ENCODE measurements at regions not wholly inside any gene's neighbourhood (a gene's known extent, or its start where the extent isn't known, plus 50 kb on each side); places are given as distances from the start of the nearest gene placed in this dataset.

DNA sequence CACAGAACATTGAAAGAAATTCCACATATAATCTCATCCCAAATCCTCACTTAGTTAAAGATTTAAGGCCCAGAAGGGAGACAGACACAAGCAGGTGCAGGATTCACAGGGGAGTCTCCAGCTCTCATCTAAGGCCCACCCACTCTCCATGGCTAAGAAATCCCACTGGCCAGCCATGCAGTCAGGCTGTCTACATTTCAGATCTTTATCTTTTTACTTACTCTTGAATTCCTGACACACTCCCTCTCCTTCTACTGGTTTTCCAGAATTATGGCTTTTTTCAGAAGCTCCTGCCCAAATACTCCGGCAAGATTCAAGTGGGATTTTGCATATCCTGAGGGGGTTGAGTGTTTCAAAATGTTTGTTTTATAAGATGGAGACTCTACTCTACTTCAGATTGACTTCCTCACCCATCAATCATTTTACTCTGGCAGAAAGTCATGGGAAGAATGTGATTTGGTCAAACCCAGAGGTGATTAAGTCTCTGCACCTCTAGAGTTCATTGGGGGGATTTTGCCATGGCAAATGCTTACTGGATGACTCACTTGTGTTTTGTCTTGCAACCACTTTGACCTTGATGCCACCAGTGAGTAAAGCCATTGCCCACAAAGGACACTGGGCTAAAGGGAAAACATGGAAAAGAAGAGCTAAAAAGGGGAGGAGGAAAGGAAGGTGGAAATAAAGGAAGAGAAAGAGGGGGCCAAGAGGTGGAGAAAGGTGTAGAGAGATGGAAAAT is 688.8 kb upstream of the SALL1 start:
- TF ChIP-seq RARB (CRISPR knock-in tag; IDR thresholded peaks at IDR 0.05) (no peak), ISL1 (CRISPR knock-in tag; IDR thresholded peaks at IDR 0.05) (no peak), CSDC2 (CRISPR knock-in tag; IDR thresholded peaks at IDR 0.05) (no peak)
- no peak for ATAC-seq

DNA sequence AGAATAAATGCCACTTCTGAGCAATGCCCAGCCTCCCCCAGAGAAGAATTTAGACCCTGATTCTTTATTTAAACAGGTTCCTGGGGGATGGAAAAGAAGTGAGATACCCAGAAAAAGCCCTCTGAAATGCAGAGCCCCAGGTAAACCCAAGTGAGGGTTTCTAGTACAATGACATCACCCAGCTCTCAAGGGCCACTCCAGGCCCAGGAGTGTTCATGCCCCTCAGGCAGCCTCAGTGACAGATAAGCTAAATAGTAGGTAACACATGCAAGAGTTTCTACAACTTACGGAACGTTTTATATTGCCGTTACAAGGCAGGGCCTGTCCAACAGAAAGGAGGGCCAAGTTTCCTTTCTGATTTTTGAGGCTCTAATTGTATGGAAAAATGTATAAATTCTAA is 683.7 kb upstream of the SALL1 start:
- TF ChIP-seq TCF4 (CRISPR knock-in tag; IDR thresholded peaks at IDR 0.05; ENCODE audit: borderline replicate concordance), result no peak
- TF ChIP-seq, protein P1, sequence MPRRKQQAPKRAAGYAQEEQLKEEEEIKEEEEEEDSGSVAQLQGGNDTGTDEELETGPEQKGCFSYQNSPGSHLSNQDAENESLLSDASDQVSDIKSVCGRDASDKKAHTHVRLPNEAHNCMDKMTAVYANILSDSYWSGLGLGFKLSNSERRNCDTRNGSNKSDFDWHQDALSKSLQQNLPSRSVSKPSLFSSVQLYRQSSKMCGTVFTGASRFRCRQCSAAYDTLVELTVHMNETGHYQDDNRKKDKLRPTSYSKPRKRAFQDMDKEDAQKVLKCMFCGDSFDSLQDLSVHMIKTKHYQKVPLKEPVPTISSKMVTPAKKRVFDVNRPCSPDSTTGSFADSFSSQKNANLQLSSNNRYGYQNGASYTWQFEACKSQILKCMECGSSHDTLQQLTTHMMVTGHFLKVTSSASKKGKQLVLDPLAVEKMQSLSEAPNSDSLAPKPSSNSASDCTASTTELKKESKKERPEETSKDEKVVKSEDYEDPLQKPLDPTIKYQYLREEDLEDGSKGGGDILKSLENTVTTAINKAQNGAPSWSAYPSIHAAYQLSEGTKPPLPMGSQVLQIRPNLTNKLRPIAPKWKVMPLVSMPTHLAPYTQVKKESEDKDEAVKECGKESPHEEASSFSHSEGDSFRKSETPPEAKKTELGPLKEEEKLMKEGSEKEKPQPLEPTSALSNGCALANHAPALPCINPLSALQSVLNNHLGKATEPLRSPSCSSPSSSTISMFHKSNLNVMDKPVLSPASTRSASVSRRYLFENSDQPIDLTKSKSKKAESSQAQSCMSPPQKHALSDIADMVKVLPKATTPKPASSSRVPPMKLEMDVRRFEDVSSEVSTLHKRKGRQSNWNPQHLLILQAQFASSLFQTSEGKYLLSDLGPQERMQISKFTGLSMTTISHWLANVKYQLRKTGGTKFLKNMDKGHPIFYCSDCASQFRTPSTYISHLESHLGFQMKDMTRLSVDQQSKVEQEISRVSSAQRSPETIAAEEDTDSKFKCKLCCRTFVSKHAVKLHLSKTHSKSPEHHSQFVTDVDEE (CRISPR knock-in tag; IDR thresholded peaks at IDR 0.05), result no peak
- no peak for TF ChIP-seq ISL1 (CRISPR knock-in tag; IDR thresholded peaks at IDR 0.05)
- no peak for ATAC-seq

DNA sequence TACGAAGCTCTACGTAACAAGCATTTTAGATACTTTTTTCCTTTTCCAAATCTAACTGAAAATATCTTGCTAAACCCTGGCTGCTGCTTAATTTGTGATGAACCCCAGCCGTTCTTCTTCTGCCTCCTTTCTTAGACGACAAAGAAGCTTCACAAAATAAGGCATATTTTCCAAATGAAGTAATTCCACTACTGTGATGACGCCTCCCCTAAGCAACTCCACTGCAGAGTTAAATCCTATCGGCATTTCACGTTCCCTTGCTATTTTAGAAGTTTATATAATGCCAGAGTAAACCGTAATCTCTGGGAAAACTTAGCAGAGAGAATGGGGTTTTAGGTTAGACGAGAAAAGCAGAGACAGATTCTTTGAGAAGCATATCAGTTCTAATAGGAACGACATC is 683.1 kb upstream of the SALL1 start:
- TF ChIP-seq ARNTL (CRISPR knock-in tag; IDR thresholded peaks at IDR 0.05; ENCODE audit: borderline replicate concordance, low read depth) (no peak), ZNF565 (CRISPR knock-in tag; conservative IDR thresholded peaks at IDR 0.05; ENCODE audit: low read depth) (no peak), PPARA (CRISPR knock-in tag; IDR thresholded peaks at IDR 0.05; ENCODE audit: borderline replicate concordance) (no peak), CSDC2 (CRISPR knock-in tag; IDR thresholded peaks at IDR 0.05) (no peak), RARB (CRISPR knock-in tag; IDR thresholded peaks at IDR 0.05) (no peak), ZFP3 (CRISPR knock-in tag; IDR thresholded peaks at IDR 0.05) (no peak), ESRRG (CRISPR knock-in tag; IDR thresholded peaks at IDR 0.05) (no peak), TOX (CRISPR knock-in tag; IDR thresholded peaks at IDR 0.05; ENCODE audit: borderline replicate concordance) (no peak), BACH2 (CRISPR knock-in tag; IDR thresholded peaks at IDR 0.05; ENCODE audit: borderline replicate concordance) (no peak), ZFP30 (CRISPR knock-in tag; IDR thresholded peaks at IDR 0.05) (no peak), SNAI2 (CRISPR knock-in tag; IDR thresholded peaks at IDR 0.05) (no peak)
- TF ChIP-seq, protein P2, sequence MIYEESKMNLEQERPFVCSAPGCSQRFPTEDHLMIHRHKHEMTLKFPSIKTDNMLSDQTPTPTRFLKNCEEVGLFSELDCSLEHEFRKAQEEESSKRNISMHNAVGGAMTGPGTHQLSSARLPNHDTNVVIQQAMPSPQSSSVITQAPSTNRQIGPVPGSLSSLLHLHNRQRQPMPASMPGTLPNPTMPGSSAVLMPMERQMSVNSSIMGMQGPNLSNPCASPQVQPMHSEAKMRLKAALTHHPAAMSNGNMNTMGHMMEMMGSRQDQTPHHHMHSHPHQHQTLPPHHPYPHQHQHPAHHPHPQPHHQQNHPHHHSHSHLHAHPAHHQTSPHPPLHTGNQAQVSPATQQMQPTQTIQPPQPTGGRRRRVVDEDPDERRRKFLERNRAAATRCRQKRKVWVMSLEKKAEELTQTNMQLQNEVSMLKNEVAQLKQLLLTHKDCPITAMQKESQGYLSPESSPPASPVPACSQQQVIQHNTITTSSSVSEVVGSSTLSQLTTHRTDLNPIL (CRISPR knock-in tag; IDR thresholded peaks at IDR 0.05; ENCODE audit: low read depth), result no peak
- TF ChIP-seq, protein P3, sequence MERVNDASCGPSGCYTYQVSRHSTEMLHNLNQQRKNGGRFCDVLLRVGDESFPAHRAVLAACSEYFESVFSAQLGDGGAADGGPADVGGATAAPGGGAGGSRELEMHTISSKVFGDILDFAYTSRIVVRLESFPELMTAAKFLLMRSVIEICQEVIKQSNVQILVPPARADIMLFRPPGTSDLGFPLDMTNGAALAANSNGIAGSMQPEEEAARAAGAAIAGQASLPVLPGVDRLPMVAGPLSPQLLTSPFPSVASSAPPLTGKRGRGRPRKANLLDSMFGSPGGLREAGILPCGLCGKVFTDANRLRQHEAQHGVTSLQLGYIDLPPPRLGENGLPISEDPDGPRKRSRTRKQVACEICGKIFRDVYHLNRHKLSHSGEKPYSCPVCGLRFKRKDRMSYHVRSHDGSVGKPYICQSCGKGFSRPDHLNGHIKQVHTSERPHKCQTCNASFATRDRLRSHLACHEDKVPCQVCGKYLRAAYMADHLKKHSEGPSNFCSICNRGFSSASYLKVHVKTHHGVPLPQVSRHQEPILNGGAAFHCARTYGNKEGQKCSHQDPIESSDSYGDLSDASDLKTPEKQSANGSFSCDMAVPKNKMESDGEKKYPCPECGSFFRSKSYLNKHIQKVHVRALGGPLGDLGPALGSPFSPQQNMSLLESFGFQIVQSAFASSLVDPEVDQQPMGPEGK (CRISPR knock-in tag; IDR thresholded peaks at IDR 0.05; ENCODE audit: borderline replicate concordance), result no peak
- TF ChIP-seq, protein P1 (CRISPR knock-in tag; IDR thresholded peaks at IDR 0.05), result no peak
- no peak for ATAC-seq

DNA sequence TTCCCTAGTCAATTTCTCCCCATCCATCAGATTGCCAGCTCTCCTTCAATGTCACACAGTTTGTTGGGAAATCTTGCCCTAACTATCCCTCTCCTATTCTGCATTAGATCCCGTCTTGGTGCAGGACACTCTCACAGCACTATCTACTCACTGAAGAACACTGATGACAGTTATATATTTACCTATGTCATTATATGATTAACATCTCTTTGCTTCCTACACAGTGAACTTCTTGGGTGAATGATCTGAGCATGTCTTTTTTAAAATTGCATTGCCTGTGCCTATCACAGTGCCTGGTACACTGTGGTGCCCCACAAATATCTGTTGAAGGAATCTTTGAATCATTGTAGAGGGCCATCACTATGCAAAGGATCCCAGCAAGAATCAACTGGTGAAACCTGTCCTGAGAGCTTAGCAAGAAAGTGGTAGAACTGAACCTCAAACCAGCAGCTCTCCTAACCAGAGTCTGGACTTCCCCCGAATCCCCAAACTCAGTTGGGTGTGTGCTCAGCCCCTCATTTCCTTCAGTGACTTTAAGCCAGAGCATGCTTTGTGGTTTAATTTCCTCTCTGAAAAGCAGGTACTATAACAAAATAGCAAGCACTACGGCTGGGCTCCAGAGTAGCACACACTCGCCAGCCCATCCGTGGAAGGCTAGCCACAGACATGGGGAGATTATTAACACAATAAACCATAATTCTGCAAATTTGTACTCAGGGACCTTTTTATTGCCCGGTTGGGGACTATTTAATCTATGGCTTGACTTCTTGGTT is 680.7 kb upstream of the SALL1 start:
- ATAC-seq, result no peak
- TF ChIP-seq, protein P3 (CRISPR knock-in tag; IDR thresholded peaks at IDR 0.05; ENCODE audit: borderline replicate concordance), result no peak
- no peak for TF ChIP-seq TCF4 (CRISPR knock-in tag; IDR thresholded peaks at IDR 0.05; ENCODE audit: borderline replicate concordance)
- TF ChIP-seq ZNF8 (CRISPR knock-in tag; IDR thresholded peaks at IDR 0.05), result no peak
- TF ChIP-seq SNAI2 (CRISPR knock-in tag; IDR thresholded peaks at IDR 0.05), result no peak
- no peak for TF ChIP-seq PPARA (CRISPR knock-in tag; IDR thresholded peaks at IDR 0.05; ENCODE audit: borderline replicate concordance)
- TF ChIP-seq ZFP30 (CRISPR knock-in tag; IDR thresholded peaks at IDR 0.05), result no peak
- no peak for TF ChIP-seq CSDC2 (CRISPR knock-in tag; IDR thresholded peaks at IDR 0.05)
- no peak for TF ChIP-seq RARB (CRISPR knock-in tag; IDR thresholded peaks at IDR 0.05)
- TF ChIP-seq, protein P1 (CRISPR knock-in tag; IDR thresholded peaks at IDR 0.05), result no peak
- TF ChIP-seq, protein P2 (CRISPR knock-in tag; IDR thresholded peaks at IDR 0.05; ENCODE audit: low read depth), result no peak
